AG04450 (cell line): ENCODE measurements at regions not wholly inside any gene's neighbourhood (a gene's known extent, or its start where the extent isn't known, plus 50 kb on each side); places are given as distances from the start of the nearest gene placed in this dataset.

Experiments used
- CTCF ChIA-PET: fragments of 300-600, 350-600 bp; formaldehyde crosslinking; extraction: SDS; loops from one replicate; lab custom pipeline; 2022; ENCODE audit warnings: antibody characterized with exemption, inconsistent platforms; lab: Charles Lee
- POLR2A ChIA-PET: fragments of 350-600 bp; formaldehyde crosslinking; extraction: SDS; loops from one replicate; lab custom pipeline; 2021; ENCODE audit warnings: antibody characterized with exemption, inconsistent platforms; lab: Yijun Ruan, JAX
- DNase-seq: peaks from one replicate; pipeline ENCODE4 v3.0.0-alpha.2; 2011; ENCODE audit warnings: low read depth, low spot score
- H3K27ac ChIP-seq: one replicate; pipeline ENCODE4 v1.5.1; 2012; ENCODE audit warnings: low read depth, low read length, control low read depth
- H3K27me3 ChIP-seq: one replicate; pipeline ENCODE4 v1.6.0; 2012; ENCODE audit warnings: low read length; ENCODE audit not compliant: control insufficient read depth, insufficient read depth
- H3K4me3 ChIP-seq: 2 replicates; pipeline ENCODE4 v1.5.1; 2011; ENCODE audit warnings: mild to moderate bottlenecking, low read depth, low read length, control low read depth
- H3K9me3 ChIP-seq: 2 replicates; pipeline ENCODE4 v1.5.1; 2012; ENCODE audit warnings: low read length; ENCODE audit not compliant: control insufficient read depth, insufficient read depth
- TF ChIP-seq, protein P1 (sequence below): IDR thresholded peaks from 2 replicates; pipeline ENCODE4 v1.5.1; 2011; ENCODE audit warnings: low read depth, low read length, control low read depth, inconsistent platforms

DNA sequence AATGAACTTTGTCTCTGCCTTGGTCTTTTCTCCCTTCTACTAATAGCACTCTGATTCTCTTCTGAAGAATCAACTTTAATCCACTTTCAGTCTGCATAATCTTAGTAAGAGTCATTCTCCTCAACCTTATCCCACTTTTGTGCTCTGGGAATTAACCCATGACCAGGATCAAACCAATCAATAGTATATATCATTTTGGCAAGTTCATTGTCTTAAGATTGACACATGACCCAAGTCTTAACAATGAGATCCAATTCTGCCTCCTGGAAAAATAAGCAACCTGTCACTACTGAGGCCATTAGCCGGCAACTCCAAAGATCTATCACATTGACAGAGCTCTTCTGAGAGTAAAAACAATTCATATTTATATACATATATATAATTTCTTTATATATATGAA, 1358.4 kb upstream of the ADGRL3 start:
- Histone ChIP-seq H3K9me3 (no peaks in the 10 kb centered on the region), H3K27ac (no peak overlapping the region), H3K27me3 (no peaks in the 10 kb centered on the region), H3K4me3 (no peak overlapping the region)
- ChIA-PET CTCF (no interaction called here), POLR2A (no interaction called here)
- TF ChIP-seq, protein P1, sequence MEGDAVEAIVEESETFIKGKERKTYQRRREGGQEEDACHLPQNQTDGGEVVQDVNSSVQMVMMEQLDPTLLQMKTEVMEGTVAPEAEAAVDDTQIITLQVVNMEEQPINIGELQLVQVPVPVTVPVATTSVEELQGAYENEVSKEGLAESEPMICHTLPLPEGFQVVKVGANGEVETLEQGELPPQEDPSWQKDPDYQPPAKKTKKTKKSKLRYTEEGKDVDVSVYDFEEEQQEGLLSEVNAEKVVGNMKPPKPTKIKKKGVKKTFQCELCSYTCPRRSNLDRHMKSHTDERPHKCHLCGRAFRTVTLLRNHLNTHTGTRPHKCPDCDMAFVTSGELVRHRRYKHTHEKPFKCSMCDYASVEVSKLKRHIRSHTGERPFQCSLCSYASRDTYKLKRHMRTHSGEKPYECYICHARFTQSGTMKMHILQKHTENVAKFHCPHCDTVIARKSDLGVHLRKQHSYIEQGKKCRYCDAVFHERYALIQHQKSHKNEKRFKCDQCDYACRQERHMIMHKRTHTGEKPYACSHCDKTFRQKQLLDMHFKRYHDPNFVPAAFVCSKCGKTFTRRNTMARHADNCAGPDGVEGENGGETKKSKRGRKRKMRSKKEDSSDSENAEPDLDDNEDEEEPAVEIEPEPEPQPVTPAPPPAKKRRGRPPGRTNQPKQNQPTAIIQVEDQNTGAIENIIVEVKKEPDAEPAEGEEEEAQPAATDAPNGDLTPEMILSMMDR, result no peak
- DNase-seq, result no peak

- no peak for DNase-seq
- POLR2A ChIA-PET, result no interaction called here
- H3K4me3 ChIP-seq, result no peak overlapping the region
- CTCF ChIA-PET, result no interaction called here
- TF ChIP-seq, protein P1, result no peak
- no peaks in the 10 kb centered on the region for H3K27me3 ChIP-seq
- H3K9me3 ChIP-seq, result no peaks in the 10 kb centered on the region
- H3K27ac ChIP-seq, result no peak overlapping the region
Observed at GRCh38 chr4:59848457-59848856, 1351.7 kb upstream of the ADGRL3 start.

- CTCF ChIA-PET, result no interaction called here
- TF ChIP-seq, protein P1, result no peak
- DNase-seq, result no peak
Observed at GRCh38 chr4:59855630-59856352, 1344.3 kb upstream of the ADGRL3 start.

GRCh38 chr4:59869056-59869455, 1331.1 kb upstream of the ADGRL3 start:
- Histone ChIP-seq H3K27me3 (no peaks in the 10 kb centered on the region), H3K9me3 (peaks cover 12% of the 10 kb centered on the region; the same call in 1 of the 2 replicates), H3K27ac (no peak overlapping the region), H3K4me3 (no peak overlapping the region)
- ChIA-PET CTCF (no interaction called here), POLR2A (no interaction called here)
- DNase-seq, result no peak
- TF ChIP-seq, protein P1, result no peak

More at GRCh38 chr4:59855630-59856352, 1344.3 kb upstream of the ADGRL3 start:
- H3K27ac ChIP-seq, result no peak overlapping the region
- H3K4me3 ChIP-seq, result no peak overlapping the region
- H3K9me3 ChIP-seq, result peaks cover 8% of the 10 kb centered on the region
- H3K27me3 ChIP-seq, result no peaks in the 10 kb centered on the region
- POLR2A ChIA-PET, result no interaction called here

- H3K27ac ChIP-seq, result no peak overlapping the region
- no peak for DNase-seq
- TF ChIP-seq, protein P1, result no peak
- peaks cover 8% of the 10 kb centered on the region; the same call in 1 of the 2 replicates for H3K9me3 ChIP-seq
- POLR2A ChIA-PET, result no interaction called here
- no peak overlapping the region for H3K4me3 ChIP-seq
- no peaks in the 10 kb centered on the region for H3K27me3 ChIP-seq
- CTCF ChIA-PET, result no interaction called here
Observed at GRCh38 chr4:59869559-59869958, 1330.6 kb upstream of the ADGRL3 start.
